Prostate gland (tissue), 2 donors: ENCODE measurements at regions not wholly inside any gene's neighbourhood (a gene's known extent, or its start where the extent isn't known, plus 50 kb on each side); places are given as distances from the start of the nearest gene placed in this dataset.
A peak's percentile ranks its signal among the peaks of the same experiment; 100 is the strongest.
"Not testable (repeated sequence)": the region's sequence is repeated elsewhere in the genome, so short reads cannot be mapped to it uniquely, and the experiment has no call there.

ENCODE experiments used
- DNase-seq: peaks from one replicate; pipeline ENCODE4 v3.0.0-alpha.2; 2019; ENCODE audit warnings: low spot score
- H3K27ac ChIP-seq, 2 donors: fragments of 200-600 bp; sonication (generic); 2 replicates each; pipeline ENCODE4 v1.5.1; 2017 to 2019
- H3K27me3 ChIP-seq: fragments of 200-600 bp; sonication (generic); replicated peaks from 2 replicates; pipeline ENCODE4 v1.5.1; 2019; ENCODE audit not compliant: insufficient read depth
- H3K36me3 ChIP-seq, 2 donors: fragments of 200-600 bp; sonication (generic); 1 replicate in 1 of 2; 2 replicates in 1 of 2; pipeline versions ENCODE4 v1.5.1 to v1.8.1; 2017 to 2019
- H3K4me1 ChIP-seq: fragments of 200-600 bp; sonication (generic); replicated peaks from 2 replicates; pipeline ENCODE4 v1.5.1; 2019
- H3K4me3 ChIP-seq, 2 donors: fragments of 200-600 bp; sonication (generic); 2 replicates each; pipeline ENCODE4 v1.5.1; 2017 to 2019
- H3K9me3 ChIP-seq: fragments of 200-600 bp; sonication (generic); 2 replicates; pipeline ENCODE4 v1.5.1; 2017
- POLR2A ChIP-seq: fragments of 450-650 bp; IDR thresholded peaks from one replicate; pipeline ENCODE4 v1.6.1; 2016; ENCODE audit warnings: antibody characterized with exemption, mild to moderate bottlenecking
- POLR2AphosphoS5 ChIP-seq: sonication (generic); formaldehyde crosslinking; IDR thresholded peaks from one replicate; pipeline ENCODE4 v1.6.1; 2017; ENCODE audit warnings: antibody characterized with exemption
- WGBS: methylation state at CpG from one replicate; pipeline ENCODE4 v1.1.5; 2018; 5-methylcytosine and 5-hydroxymethylcytosine counted together
- intact Hi-C: fragments of 100-400 bp; cut with DNase I; formaldehyde crosslinking; loops from one replicate; pipeline ENCODE4 v1.14.2; 2022
- TF ChIP-seq, protein P1 (sequence below), 4 experiments: fragments of 200-600 bp in 2 of 4; fragments of 450-650 bp in 2 of 4; sonication (generic) in 2 of 4; IDR thresholded peaks; 1 replicate in 3 of 4; 2 replicates in 1 of 4; pipeline ENCODE4 v1.5.1; 2016 to 2019; ENCODE audit warnings: antibody characterized with exemption in 4 of 4, mild to moderate bottlenecking in 2 of 4, moderate library complexity in 2 of 4

DNA sequence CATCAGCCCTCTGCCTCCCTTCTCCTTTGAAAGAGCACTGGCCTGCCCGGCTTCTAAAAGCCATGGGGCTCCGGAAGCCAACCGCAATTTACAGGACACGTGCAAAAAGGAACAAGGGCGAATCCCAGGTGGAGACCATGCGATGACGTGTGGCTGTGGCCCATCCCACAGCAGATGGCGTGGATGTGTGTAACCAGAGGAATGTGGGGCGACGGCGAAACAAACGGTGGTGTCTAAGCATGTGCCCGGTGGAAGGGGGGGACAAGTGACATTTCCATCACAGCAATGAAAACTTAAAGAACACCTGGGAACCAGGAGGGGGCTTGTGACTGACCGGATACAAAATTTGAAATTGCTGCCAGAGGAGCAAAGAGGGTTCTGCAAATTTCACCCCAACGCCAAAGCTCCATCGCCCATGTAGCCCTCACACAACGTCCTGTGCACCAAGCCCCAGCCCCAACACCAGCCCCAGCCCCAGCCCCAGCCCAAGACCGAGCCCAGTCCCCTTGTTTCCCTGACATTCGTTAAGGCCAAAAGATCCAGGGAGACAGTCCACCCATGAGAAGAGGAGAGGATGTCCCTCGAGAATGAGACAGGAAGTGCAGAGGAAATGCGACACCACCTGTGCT, 159.7 kb upstream of the ZNF337 start:
- no peak for TF ChIP-seq POLR2A
- TF ChIP-seq POLR2AphosphoS5 = no peak
- TF ChIP-seq, protein P1, sequence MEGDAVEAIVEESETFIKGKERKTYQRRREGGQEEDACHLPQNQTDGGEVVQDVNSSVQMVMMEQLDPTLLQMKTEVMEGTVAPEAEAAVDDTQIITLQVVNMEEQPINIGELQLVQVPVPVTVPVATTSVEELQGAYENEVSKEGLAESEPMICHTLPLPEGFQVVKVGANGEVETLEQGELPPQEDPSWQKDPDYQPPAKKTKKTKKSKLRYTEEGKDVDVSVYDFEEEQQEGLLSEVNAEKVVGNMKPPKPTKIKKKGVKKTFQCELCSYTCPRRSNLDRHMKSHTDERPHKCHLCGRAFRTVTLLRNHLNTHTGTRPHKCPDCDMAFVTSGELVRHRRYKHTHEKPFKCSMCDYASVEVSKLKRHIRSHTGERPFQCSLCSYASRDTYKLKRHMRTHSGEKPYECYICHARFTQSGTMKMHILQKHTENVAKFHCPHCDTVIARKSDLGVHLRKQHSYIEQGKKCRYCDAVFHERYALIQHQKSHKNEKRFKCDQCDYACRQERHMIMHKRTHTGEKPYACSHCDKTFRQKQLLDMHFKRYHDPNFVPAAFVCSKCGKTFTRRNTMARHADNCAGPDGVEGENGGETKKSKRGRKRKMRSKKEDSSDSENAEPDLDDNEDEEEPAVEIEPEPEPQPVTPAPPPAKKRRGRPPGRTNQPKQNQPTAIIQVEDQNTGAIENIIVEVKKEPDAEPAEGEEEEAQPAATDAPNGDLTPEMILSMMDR (IDR thresholded peaks at IDR 0.05) = no peak
- Histone ChIP-seq H3K9me3 (no peaks in the 10 kb centered on the region), H3K36me3 (no peaks in the 10 kb centered on the region), H3K4me1 (no peaks in the 10 kb centered on the region), H3K27me3 (no peaks in the 10 kb centered on the region), H3K27ac (no peak overlapping the region), H3K4me3 (no peak overlapping the region)
- intact Hi-C loops = no loop called here
- no peak for DNase-seq
- 93% methylated on average over 21 of the region's 21 CpGs for WGBS

DNA sequence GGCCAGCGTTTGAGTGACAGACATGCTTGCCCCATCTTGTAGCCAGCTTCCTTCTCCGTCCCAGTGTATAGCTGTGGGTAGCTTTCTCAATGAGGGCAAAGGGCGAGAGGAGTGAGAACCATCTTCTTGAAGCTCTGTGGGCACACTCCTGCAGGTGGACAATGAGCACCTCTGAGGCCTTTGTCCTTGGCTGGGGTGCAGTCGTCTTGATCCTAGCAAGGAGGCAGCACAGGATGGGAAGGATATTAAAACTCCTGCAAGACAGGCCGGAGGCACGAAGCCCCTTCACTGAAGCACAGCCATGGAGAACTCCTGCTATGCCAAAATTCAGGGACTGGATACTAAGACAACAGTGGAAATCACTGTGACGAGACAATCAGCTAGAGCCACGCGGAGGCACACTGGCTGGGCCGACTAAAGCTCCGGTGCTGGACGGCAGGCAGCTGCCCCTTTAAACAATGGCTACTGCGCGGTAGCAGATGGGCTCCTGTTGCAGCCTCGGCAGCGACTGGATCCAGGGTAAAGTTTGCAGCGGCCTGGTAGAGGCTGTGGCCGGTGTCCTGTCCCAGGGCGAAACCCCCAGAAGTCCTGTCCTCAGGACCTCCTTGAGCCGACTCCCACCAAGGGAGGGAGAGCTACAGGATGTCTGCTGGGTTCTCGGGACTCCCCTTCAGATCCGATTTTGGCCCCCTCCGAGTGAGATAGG, 159.0 kb upstream of the ZNF337 start:
- not testable (repeated sequence) for H3K4me3 ChIP-seq, H3K9me3 ChIP-seq, H3K27me3 ChIP-seq

DNA sequence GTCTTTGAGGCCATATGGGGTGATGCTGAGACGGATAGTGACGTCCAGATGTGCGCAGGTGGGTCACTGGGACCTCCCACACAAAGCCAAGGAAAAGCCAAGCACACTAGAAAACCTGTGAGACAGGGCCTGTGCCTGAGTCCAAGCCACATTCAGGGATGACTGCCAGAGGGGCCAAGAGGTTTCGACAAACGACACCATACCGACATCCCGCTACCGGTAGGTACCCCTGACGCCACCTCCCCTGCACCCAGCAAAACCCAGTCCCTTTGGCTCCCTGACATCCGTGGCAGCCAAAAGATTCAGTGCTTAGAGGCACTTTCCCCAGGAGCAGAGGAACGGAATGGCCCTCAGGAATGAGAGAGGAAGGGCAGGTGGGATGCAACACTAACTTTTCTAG, 158.0 kb upstream of the ZNF337 start:
- H3K27me3 ChIP-seq, H3K4me3 ChIP-seq, H3K9me3 ChIP-seq, H3K36me3 ChIP-seq, DNase-seq, H3K4me1 ChIP-seq, intact Hi-C loops, H3K27ac ChIP-seq: not testable (repeated sequence)
- WGBS = 95% methylated on average over 11 of the region's 11 CpGs

More for the DNA sequence above, 159.0 kb upstream of the ZNF337 start:
- H3K4me1 ChIP-seq, DNase-seq, H3K36me3 ChIP-seq, intact Hi-C loops, H3K27ac ChIP-seq: not testable (repeated sequence)
- WGBS = 94% methylated on average over 23 of the region's 23 CpGs

- TF ChIP-seq, protein P1 (IDR thresholded peaks at IDR 0.05) = peak in 1 of 4 experiments; percentile 6
- TF ChIP-seq POLR2A = peak; percentile 22
- TF ChIP-seq POLR2AphosphoS5 = peak; percentile 75
- peak; percentile 79 for DNase-seq
- H3K9me3 ChIP-seq, intact Hi-C loops, H3K27me3 ChIP-seq, H3K36me3 ChIP-seq, H3K4me1 ChIP-seq: not testable (repeated sequence)
- 2% methylated on average over 55 of the region's 55 CpGs for WGBS
- Histone ChIP-seq H3K4me3 (peak overlapping the region; percentile 38 to 51), H3K27ac (peak overlapping the region; percentile 65 to 70)
These were observed 157.2 kb upstream of the ZNF337 start for GRCh38 chr20:25853718-25854388.

- H3K27me3 ChIP-seq, H3K4me1 ChIP-seq, DNase-seq, intact Hi-C loops, H3K36me3 ChIP-seq, H3K9me3 ChIP-seq: not testable (repeated sequence)
- WGBS = 25% methylated on average over 31 of the region's 31 CpGs
- peak overlapping the region; percentile 65 to 70 for H3K27ac ChIP-seq
- peak overlapping the region; percentile 38 to 51 for H3K4me3 ChIP-seq
These were observed 156.5 kb upstream of the ZNF337 start for GRCh38 chr20:25852968-25853717.

GRCh38 chr20:25850133-25850532, 153.5 kb upstream of the ZNF337 start:
- H3K27ac ChIP-seq, H3K4me3 ChIP-seq, DNase-seq, H3K27me3 ChIP-seq, intact Hi-C loops, H3K4me1 ChIP-seq, H3K9me3 ChIP-seq, H3K36me3 ChIP-seq: not testable (repeated sequence)
- 76% methylated on average over 4 of the region's 4 CpGs for WGBS
